ENCODE measurements at regions not wholly inside any gene's neighbourhood (a gene's known extent, or its start where the extent isn't known, plus 50 kb on each side); places are given as distances from the start of the nearest gene placed in this dataset.

DNA sequence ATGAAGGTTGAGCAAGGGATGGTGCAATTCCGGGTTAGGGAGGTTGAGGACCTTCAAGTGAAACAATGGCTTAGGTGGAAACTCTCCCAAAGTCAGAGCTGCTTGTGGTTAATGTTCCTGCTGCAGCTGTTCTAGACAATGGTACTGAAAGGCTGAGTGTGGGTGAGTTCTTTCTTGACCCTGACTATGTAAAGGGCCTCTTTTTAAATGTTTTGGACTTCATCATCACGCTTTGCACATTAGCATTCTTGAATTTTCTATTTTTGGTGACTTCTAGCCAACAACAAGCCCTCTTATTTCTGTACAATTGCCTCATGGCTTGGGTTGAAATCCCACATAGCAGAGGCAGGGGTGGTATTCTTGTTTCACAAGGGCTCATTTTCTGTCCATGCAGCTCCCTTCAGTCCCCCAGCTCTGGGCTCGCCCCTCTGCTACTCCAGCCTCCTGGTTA lies 136.3 kb upstream of the ANKRD55 start:
- TF ChIP-seq CTCF (IDR thresholded peaks at IDR 0.05), result no peak
- no peak for TF ChIP-seq POLR2AphosphoS5 (IDR thresholded peaks at IDR 0.05)
- no peak for TF ChIP-seq POLR2A (IDR thresholded peaks at IDR 0.05)

Data from upper lobe of left lung (tissue), 4 donors.